Erythroblast (primary cell): ENCODE measurements at regions not wholly inside any gene's neighbourhood (a gene's known extent, or its start where the extent isn't known, plus 50 kb on each side); places are given as distances from the start of the nearest gene placed in this dataset.

Source experiments
- GATA1 ChIP-seq: IDR thresholded peaks from 2 replicates; pipeline ENCODE4 v1.6.1; 2011; ENCODE audit warnings: low read depth, mild to moderate bottlenecking, control low read depth, low read length, moderate library complexity
- POLR2A ChIP-seq: IDR thresholded peaks from 2 replicates; pipeline ENCODE4 v1.6.1; 2011; ENCODE audit warnings: mild to moderate bottlenecking, low read length

DNA sequence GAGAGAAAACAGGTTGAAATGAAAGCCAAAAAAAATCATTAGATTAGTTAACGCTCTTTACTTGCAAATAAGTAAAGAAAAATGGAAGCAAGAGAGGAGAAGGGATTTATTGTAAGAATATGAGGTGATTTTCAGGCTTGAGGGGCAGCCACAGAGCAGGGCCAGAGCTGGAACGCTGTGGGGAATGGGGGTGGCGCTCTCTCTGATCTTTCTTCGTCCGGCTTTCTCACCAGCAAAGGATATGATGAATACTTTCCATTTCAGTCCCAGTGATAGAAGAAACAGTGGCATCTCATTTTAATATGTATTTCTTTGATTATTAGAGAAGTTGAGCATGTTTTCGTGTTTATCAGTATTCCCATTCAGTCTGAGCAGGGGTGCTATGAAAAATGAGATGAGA is 112.2 kb downstream of the SKIDA1 start:
- TF ChIP-seq POLR2A (no peak), GATA1 (no peak)
